GM06990 (cell line): ENCODE measurements at regions not wholly inside any gene's neighbourhood (a gene's known extent, or its start where the extent isn't known, plus 50 kb on each side); places are given as distances from the start of the nearest gene placed in this dataset.
"Not testable (repeated sequence)": the region's sequence is repeated elsewhere in the genome, so short reads cannot be mapped to it uniquely, and the experiment has no call there.

Experiments
- DNase-seq: peaks from one replicate; pipeline ENCODE4 v3.0.0-alpha.2; 2011; ENCODE audit not compliant: insufficient read length; ENCODE audit errors: extremely low read depth
- H3K27me3 ChIP-seq: replicated peaks from 2 replicates; pipeline ENCODE4 v1.6.0; 2011; ENCODE audit warnings: low read length; ENCODE audit not compliant: control insufficient read depth, insufficient read depth
- H3K36me3 ChIP-seq: 2 replicates; pipeline ENCODE4 v1.5.1; 2011; ENCODE audit warnings: low read length; ENCODE audit not compliant: control insufficient read depth, insufficient read depth
- H3K4me3 ChIP-seq: replicated peaks from 2 replicates; pipeline ENCODE4 v1.5.1; 2011; ENCODE audit warnings: low read depth, mild to moderate bottlenecking, control low read depth, low read length
- CTCF ChIP-seq: IDR thresholded peaks from 2 replicates; pipeline ENCODE4 v1.5.1; 2011; ENCODE audit warnings: low read length, control low read depth, mild to moderate bottlenecking, inconsistent platforms; ENCODE audit not compliant: insufficient read depth, poor library complexity, severe bottlenecking

DNA sequence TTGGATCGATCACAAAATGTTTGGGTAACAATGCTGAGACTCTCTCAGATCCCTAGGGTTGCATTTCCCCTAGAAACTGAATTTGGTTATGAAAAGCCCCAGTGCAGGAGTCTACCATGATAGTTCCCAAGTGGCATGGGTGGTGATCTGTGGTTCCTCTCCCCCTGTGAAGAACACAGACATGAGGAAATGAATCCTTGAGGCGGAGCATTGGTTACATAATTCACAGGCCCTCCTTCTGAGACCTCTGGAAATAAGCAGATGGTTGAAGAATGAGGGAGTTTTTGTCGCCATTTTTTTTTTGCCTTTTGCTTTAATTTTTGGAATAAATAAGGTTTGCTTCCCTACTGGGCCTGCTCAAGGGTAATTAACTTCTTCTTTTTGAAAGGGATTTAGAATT lies 597.0 kb upstream of the RBFOX1 start:
- no peaks in the 10 kb centered on the region for H3K27me3 ChIP-seq
- no peak overlapping the region for H3K4me3 ChIP-seq
- no peaks in the 10 kb centered on the region for H3K36me3 ChIP-seq
- no peak for DNase-seq
- no peak for TF ChIP-seq CTCF

- Histone ChIP-seq H3K27me3 (no peaks in the 10 kb centered on the region), H3K36me3 (no peaks in the 10 kb centered on the region), H3K4me3 (no peak overlapping the region)
- no peak for TF ChIP-seq CTCF
- no peak for DNase-seq
Observed at GRCh38 chr16:6732166-6732565, 600.5 kb upstream of the RBFOX1 start.

- no peak for DNase-seq
- Histone ChIP-seq H3K4me3 (no peak overlapping the region), H3K36me3 (no peaks in the 10 kb centered on the region), H3K27me3 (no peaks in the 10 kb centered on the region)
- TF ChIP-seq CTCF: no peak
Observed at GRCh38 chr16:6728381-6728780, 604.3 kb upstream of the RBFOX1 start.

DNA sequence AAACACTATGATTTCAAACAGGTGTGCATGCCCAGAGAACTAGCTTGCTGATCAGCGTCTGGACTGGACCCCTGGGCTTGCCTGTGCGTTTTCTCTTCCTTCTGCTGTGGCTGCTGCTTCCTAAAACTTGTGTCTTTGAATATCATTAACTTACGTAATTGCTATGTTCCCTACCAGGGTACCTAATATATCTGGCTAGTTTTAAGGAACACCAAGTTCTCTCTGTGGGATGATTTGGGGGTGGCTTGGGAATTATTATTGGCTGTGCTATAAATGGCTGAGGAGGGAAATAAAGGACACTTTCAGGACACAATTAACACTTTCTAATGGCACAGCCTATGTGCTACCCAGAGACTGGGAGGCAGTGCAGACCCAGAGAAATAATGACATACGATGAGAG lies 606.0 kb upstream of the RBFOX1 start:
- Histone ChIP-seq H3K36me3 (no peaks in the 10 kb centered on the region), H3K4me3 (no peak overlapping the region), H3K27me3 (no peaks in the 10 kb centered on the region)
- no peak for DNase-seq
- no peak for TF ChIP-seq CTCF

- no peak for TF ChIP-seq CTCF
- DNase-seq: no peak
- H3K4me3 ChIP-seq: no peak overlapping the region
Observed at GRCh38 chr16:6725634-6726331, 606.9 kb upstream of the RBFOX1 start.

GRCh38 chr16:6725206-6725605 lies 607.4 kb upstream of the RBFOX1 start:
- not testable (repeated sequence) for DNase-seq, H3K36me3 ChIP-seq, H3K27me3 ChIP-seq, H3K4me3 ChIP-seq

More at GRCh38 chr16:6725634-6726331, 606.9 kb upstream of the RBFOX1 start:
- H3K36me3 ChIP-seq: no peaks in the 10 kb centered on the region
- H3K27me3 ChIP-seq: no peaks in the 10 kb centered on the region
